IMR-90 (cell line): ENCODE measurements at regions not wholly inside any gene's neighbourhood (a gene's known extent, or its start where the extent isn't known, plus 50 kb on each side); places are given as distances from the start of the nearest gene placed in this dataset.

Experiments used
- ATAC-seq: fragments of 200-7000 bp; cut with Tn5 transposase; 2 replicates; pipeline ENCODE4 v1.9.1; 2020; ENCODE audit warnings: low read depth, mild to moderate bottlenecking, moderate library complexity
- BruUV-seq: library from RNA; stranded (reverse); fragments of 400-500 nt; replicated peaks from 2 replicates; lab custom pipeline; 2021; lab: Mats Ljungman, UMichigan
- CTCF ChIA-PET: fragments of 300-600 bp; formaldehyde crosslinking; extraction: SDS; loops from one replicate; lab custom pipeline; 2021; ENCODE audit warnings: antibody characterized with exemption; lab: Yijun Ruan, JAX
- POLR2A ChIA-PET: fragments of 300-600 bp; sonication (Branson Sonifier 250); formaldehyde crosslinking; loops from one replicate; lab custom pipeline; 2022; ENCODE audit warnings: antibody characterized with exemption; ENCODE audit not compliant: unreplicated experiment; lab: Charles Lee
- DNase-seq: peaks from one replicate; pipeline ENCODE4 v3.0.0; 2013
- H2AFZ ChIP-seq: replicated peaks from 2 replicates; pipeline ENCODE3; 2013; ENCODE audit warnings: low read length, mild to moderate bottlenecking; ENCODE audit not compliant: poor library complexity
- H2AK5ac ChIP-seq: 2 replicates; pipeline ENCODE4 v1.6.1; 2013; ENCODE audit warnings: low read depth, low read length, inconsistent platforms
- H2AK9ac ChIP-seq: replicated peaks from 2 replicates; pipeline ENCODE3; 2013; ENCODE audit warnings: mild to moderate bottlenecking, low read depth, low read length, moderate library complexity; ENCODE audit not compliant: poor library complexity
- H2BK120ac ChIP-seq: 2 replicates; pipeline ENCODE4 v1.6.1; 2013; ENCODE audit warnings: low read depth, low read length, inconsistent platforms
- H2BK15ac ChIP-seq: 3 replicates; pipeline ENCODE4 v1.6.1; 2013; ENCODE audit warnings: low read depth, low read length, inconsistent platforms
- H2BK20ac ChIP-seq: 2 replicates; pipeline ENCODE4 v1.6.1; 2013; ENCODE audit warnings: low read depth, mild to moderate bottlenecking, inconsistent platforms, low read length, moderate library complexity
- H2BK5ac ChIP-seq: 2 replicates; pipeline ENCODE4 v1.6.1; 2013; ENCODE audit warnings: mild to moderate bottlenecking, low read depth, low read length, inconsistent platforms; ENCODE audit not compliant: poor library complexity, severe bottlenecking
- H3K14ac ChIP-seq: replicated peaks from 2 replicates; pipeline ENCODE4 v1.6.1; 2013; ENCODE audit warnings: low read depth, low read length, inconsistent platforms
- H3K18ac ChIP-seq: 2 replicates; pipeline ENCODE4 v1.6.1; 2013; ENCODE audit warnings: low read depth, low read length, control low read depth
- H3K23ac ChIP-seq: 2 replicates; pipeline ENCODE4 v1.6.1; 2013; ENCODE audit warnings: low read depth, low read length, inconsistent platforms
- H3K27ac ChIP-seq: 2 replicates; pipeline ENCODE4 v1.5.1; 2013; ENCODE audit warnings: mild to moderate bottlenecking, control low read depth, low read length; ENCODE audit not compliant: insufficient read depth
- H3K27me3 ChIP-seq: 2 replicates; pipeline ENCODE4 v1.6.1; 2013; ENCODE audit warnings: low read length; ENCODE audit not compliant: control insufficient read depth, insufficient read depth
- H3K36me3 ChIP-seq: 2 replicates; pipeline ENCODE4 v1.6.1; 2013; ENCODE audit warnings: low read length, mixed read lengths; ENCODE audit not compliant: control insufficient read depth, insufficient read depth
- H3K4ac ChIP-seq: 2 replicates; pipeline ENCODE4 v1.6.1; 2013; ENCODE audit warnings: low read depth, low read length, inconsistent platforms
- H3K4me1 ChIP-seq: 2 replicates; pipeline ENCODE4 v1.6.1; 2013; ENCODE audit warnings: low read length, mixed read lengths; ENCODE audit not compliant: control insufficient read depth, insufficient read depth
- H3K4me2 ChIP-seq: 2 replicates; pipeline ENCODE4 v1.6.1; 2013; ENCODE audit warnings: low read depth, mild to moderate bottlenecking, control low read depth, low read length, moderate library complexity
- H3K4me3 ChIP-seq: 2 replicates; pipeline ENCODE4 v1.5.1; 2013; ENCODE audit warnings: low read depth, mild to moderate bottlenecking, control low read depth, low read length, moderate library complexity; ENCODE audit not compliant: insufficient read depth
- H3K56ac ChIP-seq: 2 replicates; pipeline ENCODE4 v1.6.1; 2013; ENCODE audit warnings: low read length, inconsistent platforms; ENCODE audit not compliant: insufficient read depth; ENCODE audit errors: extremely low read depth
- H3K79me1 ChIP-seq, 2 experiments: 2 replicates each; pipeline ENCODE4 v1.6.1; 2013; ENCODE audit warnings: low read length in 2 of 2, inconsistent platforms in 1 of 2, low read depth in 1 of 2
- H3K9ac ChIP-seq: 2 replicates; pipeline ENCODE4 v1.6.1; 2013; ENCODE audit warnings: low read depth, low read length, control low read depth
- H3K9me1 ChIP-seq: 2 replicates; pipeline ENCODE4 v1.6.1; 2013; ENCODE audit warnings: low read length, inconsistent platforms; ENCODE audit not compliant: insufficient read depth
- H3K9me3 ChIP-seq: 2 replicates; pipeline ENCODE4 v1.6.1; 2013; ENCODE audit warnings: low read length; ENCODE audit not compliant: control insufficient read depth, insufficient read depth
- H4K20me1 ChIP-seq: 2 replicates; pipeline ENCODE4 v1.6.1; 2013; ENCODE audit warnings: low read length, inconsistent platforms; ENCODE audit not compliant: insufficient read depth
- H4K5ac ChIP-seq: 2 replicates; pipeline ENCODE4 v1.6.1; 2013; ENCODE audit warnings: mild to moderate bottlenecking, low read depth, low read length, control low read depth
- H4K8ac ChIP-seq, 2 experiments: 2 replicates each; pipeline ENCODE4 v1.6.1; 2013; ENCODE audit warnings: low read depth in 2 of 2, low read length in 2 of 2, control low read depth in 1 of 2, inconsistent platforms in 1 of 2
- H4K91ac ChIP-seq: 2 replicates; pipeline ENCODE4 v1.6.1; 2013; ENCODE audit warnings: low read depth, low read length, inconsistent platforms; ENCODE audit not compliant: insufficient read depth
- BHLHE40 ChIP-seq: fragments of 150-350 bp; IDR thresholded peaks from 2 replicates; pipeline ENCODE4 v1.6.1; 2016; ENCODE audit warnings: mild to moderate bottlenecking, low read depth, low read length
- CEBPB ChIP-seq: IDR thresholded peaks from 2 replicates; pipeline ENCODE4 v1.6.1; 2012; ENCODE audit warnings: low read depth, low read length, improper control_type of control experiment
- CHD1 ChIP-seq: IDR thresholded peaks from 2 replicates; pipeline ENCODE4 v1.6.1; 2012; ENCODE audit warnings: low read depth, low read length, improper control_type of control experiment
- FOS ChIP-seq: fragments of 150-350 bp; IDR thresholded peaks from 2 replicates; pipeline ENCODE4 v1.6.1; 2016; ENCODE audit warnings: low read depth, low read length
- MAFK ChIP-seq: IDR thresholded peaks from 2 replicates; pipeline ENCODE4 v1.6.1; 2012; ENCODE audit warnings: low read depth, low read length, improper control_type of control experiment
- MAZ ChIP-seq: IDR thresholded peaks from 2 replicates; pipeline ENCODE4 v1.6.1; 2012; ENCODE audit warnings: low read depth, mild to moderate bottlenecking, low read length, improper control_type of control experiment, moderate library complexity, borderline replicate concordance
- MXI1 ChIP-seq: IDR thresholded peaks from 2 replicates; pipeline ENCODE4 v1.6.1; 2012; ENCODE audit warnings: low read depth, mild to moderate bottlenecking, low read length, moderate library complexity, borderline replicate concordance
- NFE2L2 ChIP-seq: fragments of 150-350 bp; IDR thresholded peaks from 2 replicates; pipeline ENCODE4 v1.6.1; 2016; ENCODE audit warnings: low read depth, mild to moderate bottlenecking, low read length
- POLR2A ChIP-seq: IDR thresholded peaks from 2 replicates; pipeline ENCODE4 v1.6.1; 2012; ENCODE audit warnings: mild to moderate bottlenecking, low read depth, low read length
- RAD21 ChIP-seq: IDR thresholded peaks from 2 replicates; pipeline ENCODE4 v1.6.1; 2012; ENCODE audit warnings: low read length, improper control_type of control experiment
- RCOR1 ChIP-seq: IDR thresholded peaks from 2 replicates; pipeline ENCODE4 v1.6.1; 2012; ENCODE audit warnings: mild to moderate bottlenecking, low read length, improper control_type of control experiment; ENCODE audit not compliant: insufficient replicate concordance
- RFX5 ChIP-seq: IDR thresholded peaks from 2 replicates; pipeline ENCODE4 v1.8.0; 2012; ENCODE audit warnings: low read depth, mild to moderate bottlenecking, low read length, moderate library complexity
- SMC3 ChIP-seq: fragments of 150-350 bp; IDR thresholded peaks from 2 replicates; pipeline ENCODE4 v1.6.1; 2016; ENCODE audit warnings: low read depth, mild to moderate bottlenecking, antibody characterized with exemption, low read length, moderate library complexity
- WGBS, 2 experiments: methylation state at CpG; one replicate each; pipeline versions ENCODE4 v1.1.5 to v1.1.7; 2013; ENCODE audit warnings: missing lambda C conversion rate in 2 of 2; ENCODE audit not compliant: insufficient read length in 1 of 2; ENCODE audit errors: extremely low coverage in 2 of 2; 5-methylcytosine and 5-hydroxymethylcytosine counted together
- dilution Hi-C: fragments of 300-500 bp; cut with HindIII; formaldehyde crosslinking; loops from one replicate; pipeline ENCODE4 v1.14.3; 2018; ENCODE audit warnings: low sequenced_read_pairs; ENCODE audit not compliant: unreplicated experiment
- in situ Hi-C: fragments of 300-500 bp; cut with MboI; formaldehyde crosslinking; loops from 3 replicates; pipeline ENCODE4 v1.14.3; 2019; ENCODE audit warnings: low sequenced_read_pairs, inconsistent platforms, mixed read lengths
- intact Hi-C: fragments of 100-400 bp; cut with micrococcal nuclease; formaldehyde crosslinking; loops from 2 replicates; pipeline ENCODE4 v1.10.0; 2022
- TF ChIP-seq, protein P1 (sequence below): fragments of 150-350 bp; IDR thresholded peaks from 2 replicates; pipeline ENCODE4 v1.6.1; 2016; ENCODE audit warnings: low read depth, mild to moderate bottlenecking, low read length, moderate library complexity, borderline replicate concordance
- TF ChIP-seq, protein P2 (sequence below): fragments of 150-350 bp; IDR thresholded peaks from 2 replicates; pipeline ENCODE4 v1.6.1; 2017; ENCODE audit warnings: mild to moderate bottlenecking, antibody characterized with exemption, low read length, low read depth
- TF ChIP-seq, protein P3 (sequence below): conservative IDR thresholded peaks from 2 replicates; pipeline ENCODE4 v1.5.1; 2012; ENCODE audit warnings: mild to moderate bottlenecking, low read depth, low read length, improper control_type of control experiment

DNA sequence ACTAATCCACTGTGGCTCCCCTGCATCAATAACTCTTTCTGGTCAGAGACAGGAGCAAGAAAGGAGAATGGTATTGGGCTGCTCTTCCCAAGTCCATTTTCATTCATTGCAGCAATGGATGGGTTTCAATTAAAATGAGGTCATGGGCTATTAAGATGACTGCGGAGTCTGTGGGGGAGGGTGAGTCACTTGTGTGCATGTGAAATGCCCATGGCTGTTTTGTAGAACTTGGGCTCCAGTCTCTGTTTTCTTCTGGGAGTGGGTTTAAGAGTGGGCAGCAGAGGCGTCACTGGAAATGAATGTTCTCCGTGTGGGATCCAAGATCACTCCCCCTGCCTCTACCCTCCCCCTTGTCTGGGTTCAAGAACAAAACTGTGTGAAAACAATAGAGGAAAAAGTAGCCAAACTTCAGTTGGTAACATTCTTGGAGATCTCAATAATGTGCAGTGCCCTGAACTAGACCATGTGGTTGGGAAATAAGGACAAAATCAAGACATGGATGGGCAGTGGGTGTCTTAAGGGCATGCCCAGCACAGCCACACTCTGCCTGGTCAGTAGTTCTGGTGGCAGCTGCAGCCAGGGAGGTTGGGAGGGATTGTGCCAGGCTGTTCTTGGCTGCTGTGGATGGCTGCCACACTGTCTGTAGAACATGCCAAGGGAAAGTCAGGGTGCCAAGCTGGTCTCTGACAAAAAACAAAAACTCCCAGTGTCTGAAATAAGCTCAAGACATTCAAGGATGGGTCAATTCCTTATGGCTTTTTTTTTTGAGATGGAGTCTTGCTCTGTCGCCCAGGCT is 68.2 kb upstream of the CXCR4 start:
- no peak overlapping the region for H4K91ac ChIP-seq
- dilution Hi-C loops (no loop called here), intact Hi-C loops (no loop called here), in situ Hi-C loops (no loop called here)
- no peaks in the 10 kb centered on the region for H3K36me3 ChIP-seq
- no peak overlapping the region for H3K23ac ChIP-seq
- no peak overlapping the region for H2BK120ac ChIP-seq
- no peak overlapping the region for H4K5ac ChIP-seq
- no peak overlapping the region for H3K4ac ChIP-seq
- no peaks in the 10 kb centered on the region for H3K4me1 ChIP-seq
- H2AFZ ChIP-seq, result no peak overlapping the region
- no peak overlapping the region for H2BK15ac ChIP-seq
- peak overlapping the region; percentile 67 for H2AK9ac ChIP-seq
- H2BK5ac ChIP-seq, result no peak overlapping the region
- H3K9me3 ChIP-seq, result no peaks in the 10 kb centered on the region
- no peak overlapping the region for H3K56ac ChIP-seq
- no peak overlapping the region for H3K27ac ChIP-seq
- ChIA-PET CTCF (no interaction called here), POLR2A (no interaction called here)
- no peaks in the 10 kb centered on the region for H3K27me3 ChIP-seq
- WGBS, 2 experiments, result no CpG with 5 or more reads among the region's 4 CpGs
- no peaks in the 10 kb centered on the region for H3K9me1 ChIP-seq
- H2AK5ac ChIP-seq, result no peak overlapping the region
- H4K20me1 ChIP-seq, result no peaks in the 10 kb centered on the region
- H3K14ac ChIP-seq, result no peak overlapping the region
- no peak overlapping the region for H3K9ac ChIP-seq
- no peaks in the 10 kb centered on the region for H3K79me1 ChIP-seq
- H4K8ac ChIP-seq, result no peak overlapping the region
- H2BK20ac ChIP-seq, result no peak overlapping the region
- BruUV-seq, result no TSS peak
- DNase-seq (no peak), ATAC-seq (no peak)
- H3K4me2 ChIP-seq, result no peak overlapping the region
- no peak overlapping the region for H3K4me3 ChIP-seq
- TF ChIP-seq POLR2A (no peak), RCOR1 (no peak), BHLHE40 (no peak), CHD1 (no peak), FOS (no peak), MXI1 (no peak), RAD21 (no peak), RFX5 (no peak), MAFK (no peak), MAZ (no peak), CEBPB (no peak), NFE2L2 (no peak), SMC3 (no peak)
- TF ChIP-seq, protein P1, sequence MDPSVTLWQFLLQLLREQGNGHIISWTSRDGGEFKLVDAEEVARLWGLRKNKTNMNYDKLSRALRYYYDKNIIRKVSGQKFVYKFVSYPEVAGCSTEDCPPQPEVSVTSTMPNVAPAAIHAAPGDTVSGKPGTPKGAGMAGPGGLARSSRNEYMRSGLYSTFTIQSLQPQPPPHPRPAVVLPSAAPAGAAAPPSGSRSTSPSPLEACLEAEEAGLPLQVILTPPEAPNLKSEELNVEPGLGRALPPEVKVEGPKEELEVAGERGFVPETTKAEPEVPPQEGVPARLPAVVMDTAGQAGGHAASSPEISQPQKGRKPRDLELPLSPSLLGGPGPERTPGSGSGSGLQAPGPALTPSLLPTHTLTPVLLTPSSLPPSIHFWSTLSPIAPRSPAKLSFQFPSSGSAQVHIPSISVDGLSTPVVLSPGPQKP, result no peak
- TF ChIP-seq, protein P2, sequence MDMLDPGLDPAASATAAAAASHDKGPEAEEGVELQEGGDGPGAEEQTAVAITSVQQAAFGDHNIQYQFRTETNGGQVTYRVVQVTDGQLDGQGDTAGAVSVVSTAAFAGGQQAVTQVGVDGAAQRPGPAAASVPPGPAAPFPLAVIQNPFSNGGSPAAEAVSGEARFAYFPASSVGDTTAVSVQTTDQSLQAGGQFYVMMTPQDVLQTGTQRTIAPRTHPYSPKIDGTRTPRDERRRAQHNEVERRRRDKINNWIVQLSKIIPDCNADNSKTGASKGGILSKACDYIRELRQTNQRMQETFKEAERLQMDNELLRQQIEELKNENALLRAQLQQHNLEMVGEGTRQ, result no peak
- TF ChIP-seq, protein P3, sequence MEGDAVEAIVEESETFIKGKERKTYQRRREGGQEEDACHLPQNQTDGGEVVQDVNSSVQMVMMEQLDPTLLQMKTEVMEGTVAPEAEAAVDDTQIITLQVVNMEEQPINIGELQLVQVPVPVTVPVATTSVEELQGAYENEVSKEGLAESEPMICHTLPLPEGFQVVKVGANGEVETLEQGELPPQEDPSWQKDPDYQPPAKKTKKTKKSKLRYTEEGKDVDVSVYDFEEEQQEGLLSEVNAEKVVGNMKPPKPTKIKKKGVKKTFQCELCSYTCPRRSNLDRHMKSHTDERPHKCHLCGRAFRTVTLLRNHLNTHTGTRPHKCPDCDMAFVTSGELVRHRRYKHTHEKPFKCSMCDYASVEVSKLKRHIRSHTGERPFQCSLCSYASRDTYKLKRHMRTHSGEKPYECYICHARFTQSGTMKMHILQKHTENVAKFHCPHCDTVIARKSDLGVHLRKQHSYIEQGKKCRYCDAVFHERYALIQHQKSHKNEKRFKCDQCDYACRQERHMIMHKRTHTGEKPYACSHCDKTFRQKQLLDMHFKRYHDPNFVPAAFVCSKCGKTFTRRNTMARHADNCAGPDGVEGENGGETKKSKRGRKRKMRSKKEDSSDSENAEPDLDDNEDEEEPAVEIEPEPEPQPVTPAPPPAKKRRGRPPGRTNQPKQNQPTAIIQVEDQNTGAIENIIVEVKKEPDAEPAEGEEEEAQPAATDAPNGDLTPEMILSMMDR, result no peak
- H3K18ac ChIP-seq, result no peak overlapping the region
